SK-N-SH treated with all-trans-retinoic acid at 6 μM for 48 hours (cell line): ENCODE measurements at regions not wholly inside any gene's neighbourhood (a gene's known extent, or its start where the extent isn't known, plus 50 kb on each side); places are given as distances from the start of the nearest gene placed in this dataset.

ENCODE experiments used
- SNAI2 ChIP-seq: fragments of 250-450 bp; sonication (Bioruptor Pico); IDR thresholded peaks from 2 replicates; pipeline ENCODE4 v1.5.0; 2020; ENCODE audit warnings: mild to moderate bottlenecking, moderate library complexity
- TCF4 ChIP-seq: fragments of 250-450 bp; sonication (Bioruptor Pico); IDR thresholded peaks from 2 replicates; pipeline ENCODE4 v1.8.0; 2021; ENCODE audit warnings: mild to moderate bottlenecking, moderate library complexity, borderline replicate concordance
- TF ChIP-seq, protein P1 (sequence below): fragments of 250-450 bp; sonication (Bioruptor Pico); IDR thresholded peaks from 2 replicates; pipeline ENCODE4 v1.5.0; 2020; ENCODE audit warnings: mild to moderate bottlenecking, moderate library complexity

DNA sequence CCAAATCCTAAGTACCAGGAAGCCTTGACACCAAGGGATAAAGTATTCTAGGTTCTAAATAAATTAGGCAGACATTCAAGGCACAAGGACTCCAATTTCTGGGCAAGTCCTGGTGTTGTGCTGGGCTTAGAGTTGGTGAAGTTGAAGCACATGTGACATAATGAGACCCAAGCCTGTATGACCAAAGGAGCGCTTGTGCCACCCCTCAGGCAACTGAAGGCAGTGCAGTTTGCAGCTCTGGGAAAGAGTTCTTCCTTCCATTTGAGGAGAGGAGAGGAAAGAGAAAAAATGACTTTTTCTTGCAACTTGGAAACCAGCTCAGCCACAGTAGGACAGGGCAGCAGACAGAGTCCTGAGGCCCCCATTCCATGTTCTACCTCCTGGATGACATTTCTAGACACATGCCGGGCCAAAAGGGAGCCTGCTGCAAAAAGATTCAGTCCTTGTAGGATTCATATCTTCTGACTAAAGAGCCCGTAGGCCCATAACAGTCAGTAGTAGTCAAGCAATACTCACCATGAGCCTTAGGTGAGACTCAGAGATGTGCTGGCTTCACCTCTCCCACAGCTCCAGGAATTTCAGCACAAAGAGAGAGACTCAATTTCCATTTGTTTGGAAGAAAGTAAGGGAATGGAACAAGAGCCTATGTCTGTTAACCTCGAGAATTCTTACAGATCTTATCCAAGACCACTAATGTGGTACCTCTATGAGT lies 588.8 kb upstream of the BCHE start:
- TF ChIP-seq TCF4 (no peak), SNAI2 (CRISPR knock-in tag) (no peak)
- TF ChIP-seq, protein P1, sequence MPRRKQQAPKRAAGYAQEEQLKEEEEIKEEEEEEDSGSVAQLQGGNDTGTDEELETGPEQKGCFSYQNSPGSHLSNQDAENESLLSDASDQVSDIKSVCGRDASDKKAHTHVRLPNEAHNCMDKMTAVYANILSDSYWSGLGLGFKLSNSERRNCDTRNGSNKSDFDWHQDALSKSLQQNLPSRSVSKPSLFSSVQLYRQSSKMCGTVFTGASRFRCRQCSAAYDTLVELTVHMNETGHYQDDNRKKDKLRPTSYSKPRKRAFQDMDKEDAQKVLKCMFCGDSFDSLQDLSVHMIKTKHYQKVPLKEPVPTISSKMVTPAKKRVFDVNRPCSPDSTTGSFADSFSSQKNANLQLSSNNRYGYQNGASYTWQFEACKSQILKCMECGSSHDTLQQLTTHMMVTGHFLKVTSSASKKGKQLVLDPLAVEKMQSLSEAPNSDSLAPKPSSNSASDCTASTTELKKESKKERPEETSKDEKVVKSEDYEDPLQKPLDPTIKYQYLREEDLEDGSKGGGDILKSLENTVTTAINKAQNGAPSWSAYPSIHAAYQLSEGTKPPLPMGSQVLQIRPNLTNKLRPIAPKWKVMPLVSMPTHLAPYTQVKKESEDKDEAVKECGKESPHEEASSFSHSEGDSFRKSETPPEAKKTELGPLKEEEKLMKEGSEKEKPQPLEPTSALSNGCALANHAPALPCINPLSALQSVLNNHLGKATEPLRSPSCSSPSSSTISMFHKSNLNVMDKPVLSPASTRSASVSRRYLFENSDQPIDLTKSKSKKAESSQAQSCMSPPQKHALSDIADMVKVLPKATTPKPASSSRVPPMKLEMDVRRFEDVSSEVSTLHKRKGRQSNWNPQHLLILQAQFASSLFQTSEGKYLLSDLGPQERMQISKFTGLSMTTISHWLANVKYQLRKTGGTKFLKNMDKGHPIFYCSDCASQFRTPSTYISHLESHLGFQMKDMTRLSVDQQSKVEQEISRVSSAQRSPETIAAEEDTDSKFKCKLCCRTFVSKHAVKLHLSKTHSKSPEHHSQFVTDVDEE (CRISPR knock-in tag), result no peak
